Gastroesophageal sphincter (tissue), 3 donors: ENCODE measurements at regions not wholly inside any gene's neighbourhood (a gene's known extent, or its start where the extent isn't known, plus 50 kb on each side); places are given as distances from the start of the nearest gene placed in this dataset.

Experiments
- CTCF ChIP-seq, 4 experiments: fragments of 200-600 bp in 2 of 4; fragments of 450-650 bp in 2 of 4; sonication (generic) in 1 of 4; IDR thresholded peaks; one replicate each; pipeline ENCODE4 v1.5.1; 2017 to 2019; ENCODE audit warnings: antibody characterized with exemption in 4 of 4, mild to moderate bottlenecking in 2 of 4, moderate library complexity in 2 of 4
- EP300 ChIP-seq: sonication (generic); formaldehyde crosslinking; IDR thresholded peaks from one replicate; pipeline ENCODE4 v1.6.1; 2017; ENCODE audit warnings: antibody characterized with exemption, mild to moderate bottlenecking
- POLR2A ChIP-seq, 2 donors: fragments of 450-650 bp; IDR thresholded peaks; one replicate each; pipeline ENCODE4 v1.6.1; 2017; ENCODE audit warnings: antibody characterized with exemption in 2 of 2, mild to moderate bottlenecking in 2 of 2, moderate library complexity in 1 of 2
- POLR2AphosphoS5 ChIP-seq: sonication (generic); formaldehyde crosslinking; IDR thresholded peaks from one replicate; pipeline ENCODE4 v1.6.1; 2017; ENCODE audit warnings: antibody characterized with exemption

DNA sequence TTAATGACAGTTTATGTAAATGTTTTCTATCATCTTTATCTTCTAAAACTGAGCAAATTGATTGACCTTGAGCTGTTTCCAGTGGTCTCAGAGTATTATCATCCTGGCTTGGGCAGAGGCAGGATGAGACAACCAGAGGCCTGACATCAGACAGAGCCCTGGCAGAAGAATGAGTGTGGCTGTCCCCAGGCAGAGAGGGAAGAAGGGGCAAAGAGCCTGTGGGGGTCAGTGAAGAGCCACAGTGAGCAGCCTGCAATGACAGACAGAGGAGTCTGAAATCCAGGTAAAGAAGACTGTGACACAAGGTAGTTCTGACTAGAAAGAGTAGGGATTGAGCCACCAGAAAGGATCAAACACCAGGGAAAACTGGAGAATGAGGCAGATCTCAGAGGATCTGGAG is 182.4 kb upstream of the ARSJ start:
- no peak for TF ChIP-seq CTCF (IDR thresholded peaks at IDR 0.05)
- no peak for TF ChIP-seq POLR2A (IDR thresholded peaks at IDR 0.05)
- TF ChIP-seq POLR2AphosphoS5: no peak
- TF ChIP-seq EP300: no peak
